Hepatocyte (in vitro differentiated cells): ENCODE measurements at regions not wholly inside any gene's neighbourhood (a gene's known extent, or its start where the extent isn't known, plus 50 kb on each side); places are given as distances from the start of the nearest gene placed in this dataset.

ENCODE experiments used
- DNase-seq: peaks from one replicate; pipeline ENCODE4 v3.0.0-alpha.2; 2016; ENCODE audit warnings: low spot score
- H2AFZ ChIP-seq: fragments of 200-600 bp; sonication (generic); 2 replicates; pipeline ENCODE4 v1.6.0; 2016; ENCODE audit warnings: antibody characterized with exemption, mild to moderate bottlenecking
- H3K27ac ChIP-seq: fragments of 200-600 bp; sonication (generic); 2 replicates; pipeline ENCODE4 v1.5.1; 2016; ENCODE audit warnings: mild to moderate bottlenecking
- H3K27me3 ChIP-seq: fragments of 200-600 bp; sonication (generic); 2 replicates; pipeline ENCODE4 v1.6.1; 2016
- H3K36me3 ChIP-seq: fragments of 200-600 bp; sonication (generic); replicated peaks from 2 replicates; pipeline ENCODE4 v1.5.1; 2016; ENCODE audit warnings: low read depth; ENCODE audit not compliant: insufficient read depth
- H3K4me1 ChIP-seq: fragments of 200-600 bp; sonication (generic); 2 replicates; pipeline ENCODE4 v1.5.1; 2016; ENCODE audit warnings: mild to moderate bottlenecking, moderate library complexity; ENCODE audit not compliant: insufficient read depth
- H3K4me2 ChIP-seq: fragments of 200-600 bp; sonication (generic); 2 replicates; pipeline ENCODE4 v1.6.0; 2016
- H3K4me3 ChIP-seq: fragments of 200-600 bp; sonication (generic); 2 replicates; pipeline ENCODE4 v1.5.1; 2016; ENCODE audit warnings: mild to moderate bottlenecking
- H3K79me2 ChIP-seq: fragments of 200-600 bp; sonication (generic); 2 replicates; pipeline ENCODE4 v1.6.0; 2017; ENCODE audit warnings: mild to moderate bottlenecking
- H3K9me2 ChIP-seq: fragments of 200-600 bp; sonication (generic); replicated peaks from 2 replicates; pipeline ENCODE4 v1.6.0; 2017; ENCODE audit warnings: mild to moderate bottlenecking; ENCODE audit not compliant: insufficient read depth
- H3K9me3 ChIP-seq: fragments of 200-600 bp; sonication (generic); 2 replicates; pipeline ENCODE4 v1.5.1; 2016; ENCODE audit warnings: low read depth, mild to moderate bottlenecking
- H4K20me1 ChIP-seq: fragments of 200-600 bp; sonication (generic); 2 replicates; pipeline ENCODE4 v1.6.0; 2016; ENCODE audit warnings: mild to moderate bottlenecking; ENCODE audit not compliant: insufficient read depth, poor library complexity, severe bottlenecking
- EZH2 ChIP-seq: fragments of 200-600 bp; sonication (generic); IDR thresholded peaks from 2 replicates; pipeline ENCODE4 v1.6.1; 2016; ENCODE audit warnings: antibody characterized with exemption, mild to moderate bottlenecking, borderline replicate concordance
- EZH2phosphoT487 ChIP-seq: fragments of 200-600 bp; sonication (generic); IDR thresholded peaks from one replicate; pipeline ENCODE4 v1.6.1; 2018; ENCODE audit warnings: antibody characterized with exemption, mild to moderate bottlenecking, low read depth, moderate library complexity; ENCODE audit not compliant: unreplicated experiment, severe bottlenecking
- WGBS: methylation state at CpG from one replicate; pipeline ENCODE4 v1.1.6; 2016; ENCODE audit warnings: low lambda C conversion rate; ENCODE audit errors: missing lambda C conversion rate; 5-methylcytosine and 5-hydroxymethylcytosine counted together
- TF ChIP-seq, protein P1 (sequence below): fragments of 200-600 bp; sonication (generic); IDR thresholded peaks from 2 replicates; pipeline ENCODE4 v1.5.1; 2016; ENCODE audit warnings: antibody characterized with exemption, mild to moderate bottlenecking; ENCODE audit not compliant: poor library complexity

GRCh38 chrX:98379134-98379533 lies 1495.4 kb downstream of the RPA4 start:
- Histone ChIP-seq H3K4me2 (no peak overlapping the region), H3K27ac (no peak overlapping the region), H3K36me3 (no peaks in the 10 kb centered on the region), H3K9me3 (peaks cover 5% of the 10 kb centered on the region), H3K4me1 (no peaks in the 10 kb centered on the region), H3K27me3 (no peaks in the 10 kb centered on the region), H4K20me1 (no peaks in the 10 kb centered on the region), H3K9me2 (no peaks in the 10 kb centered on the region), H3K4me3 (no peak overlapping the region), H3K79me2 (no peaks in the 10 kb centered on the region), H2AFZ (no peak overlapping the region)
- WGBS = 83% methylated on average over 3 of the region's 3 CpGs
- no peak for DNase-seq
- TF ChIP-seq EZH2phosphoT487 (no peak), EZH2 (no peak)
- TF ChIP-seq, protein P1, sequence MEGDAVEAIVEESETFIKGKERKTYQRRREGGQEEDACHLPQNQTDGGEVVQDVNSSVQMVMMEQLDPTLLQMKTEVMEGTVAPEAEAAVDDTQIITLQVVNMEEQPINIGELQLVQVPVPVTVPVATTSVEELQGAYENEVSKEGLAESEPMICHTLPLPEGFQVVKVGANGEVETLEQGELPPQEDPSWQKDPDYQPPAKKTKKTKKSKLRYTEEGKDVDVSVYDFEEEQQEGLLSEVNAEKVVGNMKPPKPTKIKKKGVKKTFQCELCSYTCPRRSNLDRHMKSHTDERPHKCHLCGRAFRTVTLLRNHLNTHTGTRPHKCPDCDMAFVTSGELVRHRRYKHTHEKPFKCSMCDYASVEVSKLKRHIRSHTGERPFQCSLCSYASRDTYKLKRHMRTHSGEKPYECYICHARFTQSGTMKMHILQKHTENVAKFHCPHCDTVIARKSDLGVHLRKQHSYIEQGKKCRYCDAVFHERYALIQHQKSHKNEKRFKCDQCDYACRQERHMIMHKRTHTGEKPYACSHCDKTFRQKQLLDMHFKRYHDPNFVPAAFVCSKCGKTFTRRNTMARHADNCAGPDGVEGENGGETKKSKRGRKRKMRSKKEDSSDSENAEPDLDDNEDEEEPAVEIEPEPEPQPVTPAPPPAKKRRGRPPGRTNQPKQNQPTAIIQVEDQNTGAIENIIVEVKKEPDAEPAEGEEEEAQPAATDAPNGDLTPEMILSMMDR = no peak

DNA sequence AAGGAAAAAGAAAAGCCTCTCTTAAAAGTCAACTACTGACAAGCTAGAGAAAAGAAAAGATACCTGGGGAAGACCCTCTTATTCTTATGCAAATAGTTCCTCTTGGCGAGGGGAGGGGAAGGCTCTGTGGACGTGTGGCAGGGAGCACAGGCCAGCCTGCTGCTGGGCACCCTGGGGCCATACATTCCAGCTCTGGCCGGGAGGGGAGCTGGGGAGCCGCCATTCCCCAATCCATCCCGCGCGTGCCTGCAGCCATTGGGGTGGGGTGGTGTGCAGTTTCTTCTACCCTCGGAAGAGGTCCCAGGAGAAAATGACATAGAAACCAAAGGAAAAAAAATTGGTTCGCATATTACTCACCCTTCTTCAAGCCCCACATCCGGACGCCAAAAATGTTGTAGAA lies 1496.4 kb downstream of the RPA4 start:
- Histone ChIP-seq H3K4me1 (no peaks in the 10 kb centered on the region), H3K27me3 (no peaks in the 10 kb centered on the region), H3K79me2 (no peaks in the 10 kb centered on the region), H3K4me2 (no peak overlapping the region), H2AFZ (no peak overlapping the region), H4K20me1 (no peaks in the 10 kb centered on the region), H3K36me3 (no peaks in the 10 kb centered on the region), H3K9me3 (peaks cover 5% of the 10 kb centered on the region), H3K4me3 (no peak overlapping the region), H3K27ac (no peak overlapping the region), H3K9me2 (no peaks in the 10 kb centered on the region)
- no peak for DNase-seq
- 81% methylated on average over 11 of the region's 11 CpGs for WGBS
- TF ChIP-seq, protein P1 = no peak
- TF ChIP-seq EZH2 = no peak
- TF ChIP-seq EZH2phosphoT487 = no peak

- H3K4me3 ChIP-seq = no peak overlapping the region
- no peaks in the 10 kb centered on the region for H3K79me2 ChIP-seq
- no peaks in the 10 kb centered on the region for H4K20me1 ChIP-seq
- 71% methylated on average over 10 of the region's 10 CpGs for WGBS
- no peaks in the 10 kb centered on the region for H3K9me2 ChIP-seq
- no peaks in the 10 kb centered on the region for H3K27me3 ChIP-seq
- TF ChIP-seq EZH2phosphoT487 (no peak), EZH2 (no peak)
- TF ChIP-seq, protein P1 = no peak
- H3K36me3 ChIP-seq = no peaks in the 10 kb centered on the region
- H2AFZ ChIP-seq = no peak overlapping the region
- no peaks in the 10 kb centered on the region for H3K4me1 ChIP-seq
- H3K9me3 ChIP-seq = peaks cover 5% of the 10 kb centered on the region
- no peak overlapping the region for H3K4me2 ChIP-seq
- DNase-seq = no peak
- H3K27ac ChIP-seq = no peak overlapping the region
These were observed 1496.8 kb downstream of the RPA4 start for GRCh38 chrX:98380556-98380955.

DNA sequence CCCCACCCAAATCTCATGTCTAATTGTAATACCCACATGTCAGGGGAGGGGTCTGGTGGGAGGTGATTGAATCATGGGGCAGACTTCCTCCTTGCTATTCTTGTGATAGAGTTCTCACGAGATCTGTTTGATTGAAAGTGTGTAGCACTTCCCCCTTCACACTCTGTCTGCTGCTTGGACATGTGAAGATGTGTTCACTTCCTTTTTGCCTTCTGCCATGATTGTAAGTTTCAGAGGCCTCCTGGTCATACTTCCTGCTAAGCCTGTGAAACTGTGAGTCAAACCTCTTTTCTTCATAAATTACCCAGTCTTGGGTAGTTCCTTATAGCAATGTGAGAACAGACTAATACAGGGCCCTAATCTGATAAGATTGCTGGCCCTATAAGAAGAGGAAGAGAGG lies 1514.8 kb downstream of the RPA4 start:
- H3K27me3 ChIP-seq = no peaks in the 10 kb centered on the region
- H3K4me1 ChIP-seq = no peaks in the 10 kb centered on the region
- TF ChIP-seq, protein P1 = no peak
- TF ChIP-seq EZH2 (no peak), EZH2phosphoT487 (no peak)
- 92% methylated on average over 1 of the region's 1 CpG for WGBS
- H3K4me2 ChIP-seq = no peak overlapping the region
- no peak overlapping the region for H2AFZ ChIP-seq
- H3K27ac ChIP-seq = no peak overlapping the region
- H4K20me1 ChIP-seq = no peaks in the 10 kb centered on the region
- H3K4me3 ChIP-seq = no peak overlapping the region
- H3K79me2 ChIP-seq = no peaks in the 10 kb centered on the region
- no peak for DNase-seq
- no peaks in the 10 kb centered on the region for H3K9me2 ChIP-seq
- H3K36me3 ChIP-seq = no peaks in the 10 kb centered on the region
- H3K9me3 ChIP-seq = no peaks in the 10 kb centered on the region
